Natural killer cell (primary cell): ENCODE measurements at regions not wholly inside any gene's neighbourhood (a gene's known extent, or its start where the extent isn't known, plus 50 kb on each side); places are given as distances from the start of the nearest gene placed in this dataset.

Experiments used
- ATAC-seq, 3 donors: fragments of 150-1000 bp in 2 of 3; fragments of 200-7000 bp in 1 of 3; cut with Tn5 transposase; 1 replicate in 1 of 3; 2 replicates in 2 of 3; pipeline ENCODE4 v1.10.0; 2021; ENCODE audit warnings: mild to moderate bottlenecking in 2 of 3, moderate library complexity in 2 of 3
- DNase-seq, 2 donors: peaks; one replicate each; pipeline versions ENCODE4 v3.0.0 to v3.0.0-alpha.2; 2013 to 2021; ENCODE audit warnings: mixed read lengths in 1 of 2
- H3K27ac ChIP-seq: one replicate; pipeline ENCODE4 v1.5.1; 2013; ENCODE audit warnings: mild to moderate bottlenecking, low read length
- H3K27me3 ChIP-seq: one replicate; pipeline ENCODE4 v1.6.1; 2013; ENCODE audit warnings: low read length; ENCODE audit not compliant: control insufficient read depth, insufficient read depth
- H3K36me3 ChIP-seq: one replicate; pipeline ENCODE4 v1.6.1; 2013; ENCODE audit warnings: low read length; ENCODE audit not compliant: control insufficient read depth, insufficient read depth
- H3K4me1 ChIP-seq: one replicate; pipeline ENCODE4 v1.6.1; 2013; ENCODE audit warnings: low read length; ENCODE audit not compliant: control insufficient read depth, insufficient read depth
- H3K4me3 ChIP-seq: one replicate; pipeline ENCODE4 v1.5.1; 2013; ENCODE audit warnings: low read length
- H3K9me3 ChIP-seq: one replicate; pipeline ENCODE4 v1.6.1; 2013; ENCODE audit warnings: low read length; ENCODE audit not compliant: control insufficient read depth, insufficient read depth
- H3K27ac Mint-ChIP-seq, 2 donors: one replicate each; pipeline ENCODE4 v1.8.0; 2022; ENCODE audit warnings: mild to moderate bottlenecking in 2 of 2, mixed read lengths in 2 of 2, moderate library complexity in 1 of 2
- H3K27me3 Mint-ChIP-seq, 2 donors: one replicate each; pipeline ENCODE4 v1.8.0; 2022; ENCODE audit warnings: low read depth in 2 of 2, mixed read lengths in 2 of 2
- H3K36me3 Mint-ChIP-seq: one replicate; pipeline ENCODE4 v1.8.0; 2022; ENCODE audit warnings: mixed read lengths
- H3K4me1 Mint-ChIP-seq, 2 donors: one replicate each; pipeline ENCODE4 v1.8.0; 2022; ENCODE audit warnings: mixed read lengths in 2 of 2
- H3K4me3 Mint-ChIP-seq: one replicate; pipeline ENCODE4 v1.8.0; 2022; ENCODE audit warnings: mild to moderate bottlenecking, moderate library complexity, mixed read lengths
- H3K9me3 Mint-ChIP-seq, 2 donors: one replicate each; pipeline ENCODE4 v1.8.0; 2022; ENCODE audit warnings: mixed read lengths in 2 of 2
- CTCF ChIP-seq: fragments of 200-600 bp; IDR thresholded peaks from one replicate; pipeline ENCODE4 v1.8.0; 2022; ENCODE audit warnings: antibody characterized with exemption
- WGBS: methylation state at CpG from one replicate; pipeline ENCODE4 v1.1.7; 2013; ENCODE audit warnings: missing lambda C conversion rate; ENCODE audit not compliant: insufficient coverage; 5-methylcytosine and 5-hydroxymethylcytosine counted together
- intact Hi-C: fragments of 100-400 bp; cut with micrococcal nuclease; formaldehyde crosslinking; loops from one replicate; pipeline ENCODE4 v1.14.2; 2022

- Mint-ChIP-seq H3K27me3 (no peaks in the 10 kb centered on the region), H3K4me3 (no peak overlapping the region), H3K9me3 (peaks cover 5 to 7% of the 10 kb centered on the region in 2 donors), H3K4me1 (no peaks in the 10 kb centered on the region), H3K36me3 (no peaks in the 10 kb centered on the region), H3K27ac (no peak overlapping the region)
- Histone ChIP-seq H3K27ac (no peak overlapping the region), H3K27me3 (no peaks in the 10 kb centered on the region), H3K4me3 (no peak overlapping the region), H3K9me3 (no peaks in the 10 kb centered on the region), H3K4me1 (no peaks in the 10 kb centered on the region), H3K36me3 (no peaks in the 10 kb centered on the region)
- DNase-seq (no peak), ATAC-seq (no peak)
- intact Hi-C loops, result no loop called here
- TF ChIP-seq CTCF, result no peak
- WGBS, result 88% methylated on average over 5 of the region's 6 CpGs
Measured at GRCh38 chr1:189675712-189676244, 801.9 kb downstream of the BRINP3 start.

DNA sequence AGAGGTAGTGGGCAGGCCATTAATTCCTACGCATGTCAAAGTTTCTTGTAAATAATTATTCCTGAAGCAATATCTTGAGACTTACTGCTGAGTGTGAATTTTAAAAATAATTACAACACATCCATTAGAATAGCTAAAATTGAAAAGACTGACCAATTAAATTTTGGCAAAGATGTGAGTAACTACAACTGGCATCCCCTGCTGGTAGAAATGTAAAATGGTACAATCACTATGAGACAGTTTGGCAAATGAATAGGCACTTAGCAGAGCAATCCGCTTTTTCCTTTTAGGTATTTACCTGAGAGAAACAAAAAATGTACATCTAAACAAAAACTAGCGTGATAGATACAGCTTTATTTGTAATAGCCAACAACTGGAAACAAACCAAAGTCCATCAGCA, 798.9 kb downstream of the BRINP3 start:
- Mint-ChIP-seq H3K36me3 (no peaks in the 10 kb centered on the region), H3K4me1 (no peaks in the 10 kb centered on the region), H3K27ac (no peak overlapping the region), H3K9me3 (peaks cover 7 to 9% of the 10 kb centered on the region in 2 donors), H3K27me3 (no peaks in the 10 kb centered on the region), H3K4me3 (no peak overlapping the region)
- intact Hi-C loops, result no loop called here
- H3K27me3 ChIP-seq, result no peaks in the 10 kb centered on the region
- H3K9me3 ChIP-seq, result no peaks in the 10 kb centered on the region
- 97% methylated on average over 2 of the region's 3 CpGs for WGBS
- DNase-seq, result no peak
- no peak overlapping the region for H3K4me3 ChIP-seq
- no peak for ATAC-seq
- no peaks in the 10 kb centered on the region for H3K36me3 ChIP-seq
- no peaks in the 10 kb centered on the region for H3K4me1 ChIP-seq
- H3K27ac ChIP-seq, result no peak overlapping the region
- no peak for TF ChIP-seq CTCF

DNA sequence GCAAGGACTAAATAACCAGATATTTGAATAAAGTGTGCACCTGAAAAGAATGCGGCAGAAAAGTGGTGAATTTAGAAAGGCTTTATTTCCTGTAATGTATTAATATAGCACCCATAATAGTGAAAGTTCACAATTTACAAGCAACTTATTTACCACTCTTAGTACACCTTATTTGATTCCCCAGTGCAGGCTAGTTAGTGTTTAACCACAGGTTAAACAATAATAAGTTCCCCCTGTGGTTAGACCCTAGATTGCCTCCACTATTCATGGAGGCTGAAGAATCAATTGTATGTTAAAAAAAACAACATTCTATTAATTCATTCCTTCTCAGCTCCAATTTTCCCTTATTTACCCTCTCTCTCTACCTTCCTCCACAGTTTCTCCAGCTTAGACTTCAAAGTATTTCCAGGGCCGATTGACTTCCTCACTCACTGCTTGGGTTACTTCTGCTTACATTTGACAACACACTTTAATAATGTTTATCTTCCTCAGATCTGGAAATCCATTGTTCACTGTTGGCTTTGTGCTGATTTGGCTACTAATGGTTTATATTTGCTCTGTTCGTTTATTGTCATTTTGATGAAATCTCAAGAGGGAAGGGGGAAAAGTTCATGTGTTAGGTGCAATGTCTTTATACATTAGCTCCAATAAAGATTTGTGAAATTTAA, 796.3 kb downstream of the BRINP3 start:
- WGBS, result 13% methylated on average over 2 of the region's 3 CpGs
- intact Hi-C loops, result no loop called here

More for the DNA sequence above, 796.3 kb downstream of the BRINP3 start:
- DNase-seq (no peak), ATAC-seq (no peak)
- TF ChIP-seq CTCF, result no peak
- H3K27ac ChIP-seq, result no peak overlapping the region
- H3K9me3 Mint-ChIP-seq, result peaks cover 7 to 9% of the 10 kb centered on the region in 2 donors
- no peak overlapping the region for H3K4me3 ChIP-seq
- H3K4me1 ChIP-seq, result no peaks in the 10 kb centered on the region
- H3K4me1 Mint-ChIP-seq, result no peaks in the 10 kb centered on the region
- no peaks in the 10 kb centered on the region for H3K9me3 ChIP-seq
- no peak overlapping the region for H3K27ac Mint-ChIP-seq
- H3K36me3 ChIP-seq, result no peaks in the 10 kb centered on the region
- H3K4me3 Mint-ChIP-seq, result no peak overlapping the region
- no peaks in the 10 kb centered on the region for H3K36me3 Mint-ChIP-seq
- no peaks in the 10 kb centered on the region for H3K27me3 ChIP-seq
- H3K27me3 Mint-ChIP-seq, result no peaks in the 10 kb centered on the region
